Fibroblast of skin of back (primary cell): ENCODE measurements at regions not wholly inside any gene's neighbourhood (a gene's known extent, or its start where the extent isn't known, plus 50 kb on each side); places are given as distances from the start of the nearest gene placed in this dataset.
"Not testable (repeated sequence)": the region's sequence is repeated elsewhere in the genome, so short reads cannot be mapped to it uniquely, and the experiment has no call there.

Source experiments
- DNase-seq: peaks from one replicate; pipeline ENCODE4 v3.0.0-alpha.2; 2013

DNA sequence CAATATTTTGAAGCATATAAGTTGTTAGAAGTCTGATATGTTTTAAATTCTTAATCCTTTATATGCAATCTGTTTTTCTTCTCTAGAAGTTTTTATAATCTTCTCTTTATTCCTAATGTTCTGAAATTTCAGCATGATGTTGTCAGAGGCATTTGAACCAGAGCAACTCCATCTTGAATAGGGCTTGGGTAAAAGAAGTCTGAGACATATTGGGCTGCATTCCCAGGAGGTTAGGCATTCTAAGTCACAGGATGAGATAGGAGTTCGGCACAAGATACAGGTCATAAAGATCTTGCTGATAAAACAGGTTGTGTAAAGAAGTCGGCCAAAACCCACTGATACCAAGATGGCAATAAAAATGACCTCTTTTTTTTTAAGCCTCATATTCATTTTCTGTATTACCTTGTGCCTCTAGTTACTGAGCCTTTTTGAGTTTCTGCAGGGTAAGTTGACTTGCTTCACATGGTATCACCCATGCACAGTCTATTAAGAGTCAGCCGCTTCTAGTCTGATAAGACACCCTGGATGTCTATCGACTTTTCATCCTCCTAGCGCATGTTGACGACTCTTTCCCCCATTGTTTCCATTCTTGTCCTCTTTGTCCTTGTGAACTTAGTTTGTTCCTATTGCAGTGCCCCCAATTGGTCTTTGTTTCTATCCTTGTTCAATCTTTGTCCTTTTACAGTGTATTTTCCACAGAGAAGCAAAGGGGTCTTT lies 80.8 kb upstream of the RNU6-1 start:
- no peak for DNase-seq

DNA sequence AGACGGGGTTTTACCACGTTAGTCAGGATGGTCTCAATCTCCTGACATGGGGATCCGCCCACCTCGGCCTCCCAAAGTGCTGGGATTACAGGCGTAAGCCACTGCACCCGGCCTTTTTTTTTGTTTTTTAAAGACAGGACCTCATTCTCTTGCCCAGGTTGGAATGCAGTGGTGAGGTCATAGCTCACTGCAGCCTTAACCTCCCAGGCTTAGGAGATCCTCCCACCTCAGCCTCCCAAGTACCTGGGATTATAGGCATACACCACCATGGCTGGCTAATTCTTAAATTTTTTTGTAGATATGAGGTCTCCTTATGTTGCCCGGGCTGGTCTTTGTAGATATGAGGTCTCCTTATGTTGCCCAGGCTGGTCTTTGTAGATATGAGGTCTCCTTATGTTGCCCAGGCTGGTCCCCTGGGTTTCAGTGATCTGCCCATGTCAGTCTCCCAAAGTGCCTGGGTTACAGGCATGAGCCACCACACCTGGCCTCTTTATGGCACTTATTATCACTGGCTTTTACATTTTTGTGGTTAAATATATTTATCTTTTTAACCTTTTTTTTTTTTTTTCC lies 82.3 kb upstream of the RNU6-1 start:
- DNase-seq: no peak

DNA sequence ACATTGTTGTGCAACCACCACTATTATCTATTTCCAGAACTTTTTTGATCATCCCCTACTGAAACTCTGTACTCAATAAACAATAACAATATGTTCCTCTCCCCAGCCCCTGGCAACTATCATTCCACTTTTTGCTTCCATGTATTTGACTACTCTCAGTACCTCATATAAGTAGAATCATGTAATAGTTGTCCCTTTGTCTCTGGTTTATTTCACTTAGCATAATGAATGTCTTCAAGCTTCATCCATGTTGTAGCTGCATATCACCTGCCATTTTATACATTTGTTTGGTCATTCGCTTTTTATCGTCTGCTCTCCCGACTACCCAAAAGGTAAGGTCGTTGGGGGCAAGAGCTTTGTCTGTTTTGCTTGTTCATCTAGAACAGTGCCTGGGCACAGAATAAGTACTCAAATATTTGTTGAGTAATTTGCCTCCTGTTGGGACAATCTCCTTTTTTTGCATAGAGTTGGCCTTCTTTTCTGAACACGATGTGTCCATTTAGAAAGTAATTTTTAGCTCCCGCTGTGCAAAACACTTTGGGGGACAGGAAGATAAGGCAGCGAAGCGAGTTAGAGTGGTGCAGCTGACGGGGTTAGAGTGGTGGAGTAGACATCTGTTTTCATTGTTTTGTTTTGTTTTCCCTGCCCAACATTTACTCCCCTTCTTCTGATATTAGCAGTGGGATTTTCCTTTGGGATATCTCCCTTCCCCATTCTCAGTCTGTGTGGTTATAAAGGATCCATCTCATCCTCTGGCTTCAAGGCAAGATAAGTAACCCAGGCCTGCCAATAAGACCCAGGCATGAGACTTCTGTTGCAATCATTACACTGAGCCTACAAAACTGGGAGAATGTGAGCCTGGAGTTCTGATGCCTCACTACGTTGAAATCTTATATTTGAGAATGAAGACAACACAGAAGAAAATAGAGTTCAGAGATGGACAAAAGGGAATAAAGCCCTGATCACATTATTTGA lies 83.4 kb upstream of the RNU6-1 start:
- no peak for DNase-seq

DNA sequence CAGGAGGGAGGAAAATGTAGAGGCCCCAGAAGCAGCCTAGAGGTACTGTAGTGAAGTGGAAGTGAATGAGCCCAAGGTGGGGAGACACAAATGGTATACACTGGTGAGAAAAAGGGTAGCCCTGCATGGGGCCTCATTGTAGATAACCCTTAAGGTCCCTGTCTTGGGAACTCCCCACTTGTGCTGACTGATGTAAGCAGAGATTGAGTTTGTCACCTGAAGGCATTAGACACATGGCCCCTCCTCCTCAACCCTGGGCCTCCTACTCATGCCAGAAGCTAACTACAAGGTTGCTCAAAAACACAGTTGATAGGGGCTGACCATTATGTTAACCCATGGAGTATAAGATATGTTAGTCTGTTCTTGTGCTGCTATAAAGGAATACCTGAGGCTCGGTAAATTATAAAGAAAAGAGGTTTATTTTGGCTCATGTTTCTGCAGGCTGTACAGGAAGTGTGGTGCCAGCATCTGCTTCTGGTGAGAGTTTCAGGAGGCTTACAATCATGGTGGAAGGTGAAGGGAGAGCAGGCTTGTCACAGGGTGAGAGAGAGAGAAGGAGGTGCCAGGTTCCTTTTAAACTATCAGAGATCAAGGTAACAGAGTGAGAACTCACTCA lies 84.6 kb upstream of the RNU6-1 start:
- DNase-seq: no peak

DNA sequence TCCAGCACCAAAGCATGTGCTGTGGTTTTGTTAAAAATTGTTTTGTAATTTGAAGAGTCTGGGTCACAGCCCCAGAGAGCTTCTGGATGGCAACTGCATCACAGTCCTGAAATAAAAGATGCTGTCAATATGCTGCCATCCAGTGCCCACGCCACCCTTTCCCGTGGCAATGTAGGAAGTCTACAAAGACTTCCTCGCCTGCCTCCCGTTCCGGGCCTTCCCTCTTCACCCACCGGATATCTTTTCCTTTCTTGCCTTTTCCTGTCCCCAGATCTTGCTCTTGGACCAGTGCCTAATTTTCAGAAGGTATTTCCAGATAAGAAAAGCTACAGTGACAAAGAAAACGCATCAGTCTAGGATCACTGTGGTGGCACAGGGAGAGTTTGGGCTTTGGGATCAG lies 85.3 kb upstream of the RNU6-1 start:
- no peak for DNase-seq

DNA sequence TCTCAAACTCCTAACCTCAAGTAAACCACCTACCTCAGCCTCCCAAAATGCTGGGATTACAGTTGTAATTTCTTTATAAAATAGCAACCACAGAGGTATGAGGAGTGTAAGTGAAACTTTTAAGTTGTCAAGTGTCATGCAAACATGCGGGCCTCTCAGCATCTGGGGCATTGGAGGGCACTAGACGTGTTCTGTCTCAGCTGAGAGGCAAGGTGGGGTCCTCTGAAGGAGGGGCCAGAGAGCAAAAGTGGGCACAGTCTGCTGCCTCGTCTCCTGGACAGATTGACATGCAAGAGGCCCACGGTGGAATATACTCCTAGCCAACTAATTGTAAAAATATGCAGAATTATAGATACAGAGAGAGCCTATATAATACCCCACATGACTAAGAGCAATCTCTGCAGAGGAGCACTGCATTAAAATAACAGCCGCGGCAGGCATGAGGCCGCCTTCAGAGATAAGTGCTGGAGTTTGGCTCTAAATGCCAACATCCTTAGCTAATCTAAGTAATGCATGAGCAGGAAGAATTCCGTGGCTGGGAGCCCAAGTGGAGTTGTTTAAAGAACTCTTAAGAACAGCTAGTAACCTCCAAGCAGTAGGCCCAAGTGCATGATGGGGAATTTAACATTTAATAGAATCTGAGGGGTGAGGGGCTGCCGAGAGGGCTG lies 87.8 kb upstream of the RNU6-1 start:
- peak; percentile 98 for DNase-seq

DNA sequence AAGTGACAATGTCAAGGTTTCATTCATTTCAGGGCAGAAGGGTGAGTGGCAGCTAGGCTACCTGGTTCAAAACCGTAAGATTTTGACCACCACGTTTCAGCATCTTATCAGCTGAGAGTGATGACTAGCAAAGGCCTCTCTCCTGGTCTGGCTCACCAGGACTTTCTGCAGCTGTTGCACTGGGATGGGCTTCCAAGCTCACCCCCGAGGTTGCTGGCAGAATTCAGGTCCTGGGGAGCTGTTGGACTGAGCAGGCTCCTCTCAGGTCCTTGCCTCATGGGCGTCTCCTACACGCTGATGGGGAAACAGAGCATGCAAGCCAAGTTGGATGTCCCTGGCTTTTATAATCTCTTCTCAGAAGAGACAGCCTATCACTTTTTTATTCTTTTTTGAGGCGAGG lies 88.8 kb upstream of the RNU6-1 start:
- no peak for DNase-seq

DNA sequence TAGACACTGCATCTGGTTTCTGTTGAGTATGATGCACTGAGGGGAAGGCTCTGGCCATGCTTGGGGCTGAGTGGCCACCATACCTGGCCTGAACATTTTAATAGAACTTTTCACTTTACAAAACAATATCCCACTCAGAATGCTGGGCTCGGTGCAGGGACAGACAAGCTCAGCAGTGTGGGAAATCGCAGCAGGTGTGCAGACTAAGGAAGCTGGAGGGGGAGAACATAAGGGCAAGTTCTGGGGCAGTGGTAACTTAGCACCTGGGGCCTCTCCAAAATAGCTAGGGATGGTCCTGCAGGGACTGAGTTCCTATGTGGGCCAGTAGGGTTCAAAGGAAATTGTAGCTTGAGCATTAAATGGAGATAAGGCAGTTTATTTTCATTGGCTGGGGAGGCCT lies 90.9 kb upstream of the RNU6-1 start:
- no peak for DNase-seq

DNA sequence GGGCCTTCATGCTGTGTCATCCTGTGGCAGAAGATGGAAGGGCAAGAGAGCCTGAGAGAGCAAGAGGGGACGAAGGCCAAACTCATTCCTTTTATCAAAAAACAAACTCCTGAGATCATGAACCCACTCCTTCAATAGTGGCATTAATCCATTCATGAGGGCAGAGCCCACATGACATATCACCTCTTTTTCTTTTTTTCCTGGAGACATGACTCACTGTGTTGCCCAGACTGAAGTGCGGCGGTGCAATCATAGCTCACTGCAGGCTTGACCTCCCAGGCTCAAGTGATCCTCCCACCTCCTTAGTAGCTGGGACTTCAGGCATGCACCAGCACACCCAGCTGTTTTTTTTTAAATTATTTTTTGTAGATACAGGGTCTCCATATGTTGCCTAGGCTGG lies 92.0 kb upstream of the RNU6-1 start:
- peak; percentile 26 for DNase-seq

DNA sequence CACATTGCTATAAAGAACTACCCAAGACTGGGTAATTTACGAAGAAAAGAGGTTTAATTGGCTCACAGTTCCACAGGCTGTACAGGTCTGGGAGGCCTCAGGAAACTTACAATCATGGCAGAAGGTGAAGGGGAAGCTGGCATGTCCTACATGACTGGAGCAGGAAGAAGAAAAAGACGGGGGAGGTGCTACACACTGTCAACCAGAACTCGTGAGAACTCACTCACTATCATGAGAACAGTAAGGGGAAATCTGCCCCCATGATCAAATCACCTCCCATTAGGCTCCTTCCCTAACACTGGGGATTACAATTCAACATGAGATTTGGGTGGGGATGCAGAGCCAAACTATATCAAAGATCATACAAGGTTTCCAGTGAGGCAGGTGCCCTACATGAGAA lies 94.3 kb upstream of the RNU6-1 start:
- DNase-seq: not testable (repeated sequence)

DNA sequence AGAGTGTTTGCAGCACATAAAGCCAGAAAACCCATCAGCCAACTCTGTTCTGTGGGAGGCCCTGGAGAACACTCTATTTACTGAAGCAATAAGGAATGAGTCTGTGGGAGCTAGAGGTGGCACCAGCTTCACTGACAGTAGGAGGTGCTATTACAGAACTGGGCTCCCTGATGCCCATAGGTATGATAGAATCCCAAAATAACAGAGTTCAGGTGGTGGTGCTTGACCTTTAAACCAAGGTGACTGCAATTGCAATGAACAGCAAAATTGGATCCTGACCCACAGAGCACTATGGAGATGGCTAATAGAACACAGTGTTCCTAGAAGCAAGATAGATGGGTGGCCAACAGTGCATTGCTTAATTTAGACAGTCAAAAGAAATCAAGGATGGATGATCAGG lies 95.4 kb upstream of the RNU6-1 start:
- DNase-seq: no peak

DNA sequence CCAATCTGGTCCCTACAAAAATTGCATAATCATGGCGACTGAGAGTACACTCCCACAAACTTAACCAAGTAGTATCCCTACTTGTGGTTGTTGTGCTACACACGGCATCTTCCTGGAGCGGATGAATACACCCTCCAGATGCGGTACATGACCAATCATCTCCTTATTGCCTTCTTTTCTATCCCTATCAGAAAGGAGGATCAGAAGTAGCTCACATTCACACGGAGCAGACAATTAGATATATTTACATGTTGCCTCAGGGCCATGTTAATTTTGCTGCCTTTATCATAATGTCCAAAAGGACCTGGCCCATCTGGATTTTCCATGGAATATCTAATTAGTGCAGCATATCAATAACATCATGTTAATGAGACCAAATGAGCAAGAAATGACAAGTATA lies 96.4 kb upstream of the RNU6-1 start:
- no peak for DNase-seq

DNA sequence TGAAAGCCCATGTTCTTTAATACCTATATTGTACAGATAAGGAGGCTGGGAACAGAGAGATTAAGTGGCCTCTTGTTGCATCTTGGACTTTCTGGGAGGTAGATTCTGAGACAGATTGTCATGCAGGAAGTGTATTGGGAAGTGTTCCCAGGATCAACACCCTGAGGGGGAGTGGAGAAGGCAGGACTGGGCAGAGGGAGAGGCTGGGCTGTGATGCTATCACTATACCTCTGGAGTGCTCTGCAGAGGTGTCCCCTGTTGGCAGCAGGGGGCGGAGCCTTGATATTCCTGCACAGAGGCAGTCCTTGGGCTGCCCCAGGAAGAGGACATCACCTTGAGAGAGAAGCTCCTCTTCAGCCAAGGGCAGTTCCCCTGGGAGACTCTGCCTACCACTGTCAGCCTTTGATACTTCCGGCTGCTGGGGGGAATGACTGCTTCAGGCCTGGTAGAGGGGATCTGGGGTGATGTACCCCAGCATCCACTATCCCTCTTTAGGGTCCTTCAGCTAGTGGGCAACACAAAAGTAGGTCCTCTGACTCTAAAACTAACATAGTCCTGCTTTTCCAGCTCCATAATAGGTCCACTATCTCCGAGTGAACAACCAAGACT lies 97.4 kb upstream of the RNU6-1 start:
- peak; percentile 27 for DNase-seq

DNA sequence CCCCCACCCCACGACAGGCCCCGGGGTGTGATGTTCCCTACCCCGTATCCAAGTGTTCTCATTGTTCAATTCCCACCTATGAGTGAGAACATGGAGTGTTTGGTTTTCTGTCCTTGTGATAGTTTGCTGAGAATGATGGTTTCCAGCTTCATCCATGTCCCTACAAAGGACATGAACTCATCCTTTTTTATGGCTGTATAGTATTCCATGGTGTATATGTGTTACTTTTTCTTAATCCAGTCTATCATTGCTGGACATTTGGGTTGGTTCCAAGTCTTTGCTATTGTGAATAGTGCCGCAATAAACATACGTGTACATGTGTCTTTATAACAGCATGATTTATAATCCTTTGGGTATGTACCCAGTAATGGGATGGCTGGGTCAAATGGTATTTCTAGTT lies 99.3 kb upstream of the RNU6-1 start:
- not testable (repeated sequence) for DNase-seq

DNA sequence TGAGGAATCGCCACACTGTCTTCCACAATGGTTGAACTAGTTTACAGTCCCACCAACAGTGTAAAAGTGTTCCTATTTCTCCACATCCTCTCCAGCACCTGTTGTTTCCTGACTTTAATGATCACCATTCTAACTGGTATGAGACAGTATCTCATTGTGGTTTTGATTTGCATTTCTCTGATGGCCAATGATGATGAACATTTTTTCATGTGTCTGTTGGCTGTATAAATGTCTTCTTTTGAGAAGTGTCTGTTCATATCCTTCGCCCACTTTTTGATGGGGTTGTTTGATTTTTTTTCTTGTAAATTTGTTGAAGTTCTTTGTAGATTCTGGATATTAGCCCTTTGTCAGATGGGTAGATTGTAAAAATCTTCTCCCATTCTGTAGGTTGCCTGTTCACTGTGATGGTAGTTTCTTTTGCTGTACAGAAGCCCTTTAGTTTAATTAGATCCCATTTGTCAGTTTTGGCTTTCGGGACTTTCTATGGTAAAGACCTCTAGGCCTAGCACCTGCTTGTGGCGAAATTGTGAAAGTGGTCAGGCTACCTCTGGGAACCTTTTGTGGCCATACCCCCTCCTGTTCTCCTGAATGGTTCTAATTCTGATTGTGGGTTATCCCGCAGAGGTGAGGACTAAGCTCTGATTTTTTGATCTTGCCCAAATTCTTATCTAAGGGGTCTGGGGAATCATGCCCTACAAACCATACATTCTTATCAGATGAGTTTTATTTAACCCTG lies 99.9 kb upstream of the RNU6-1 start:
- DNase-seq: not testable (repeated sequence)

DNA sequence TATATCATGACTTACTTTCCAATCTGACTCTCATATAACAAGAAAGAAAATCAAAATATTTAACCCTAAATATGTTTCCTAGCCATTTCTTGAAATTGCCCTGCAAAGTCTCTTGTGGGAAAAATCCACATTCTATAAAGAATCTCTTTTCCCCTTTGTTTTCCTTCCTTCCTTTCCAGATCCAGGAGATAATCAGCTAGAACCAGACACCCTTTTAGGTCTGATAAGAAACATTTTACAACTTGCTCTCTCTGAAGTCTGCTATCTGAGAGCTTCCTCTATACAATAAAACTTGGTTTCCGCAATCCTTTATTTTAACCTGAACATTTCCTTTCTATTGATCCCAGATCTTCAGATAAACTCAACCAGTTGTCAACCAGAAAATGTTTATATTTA lies 100.5 kb upstream of the RNU6-1 start:
- no peak for DNase-seq

DNA sequence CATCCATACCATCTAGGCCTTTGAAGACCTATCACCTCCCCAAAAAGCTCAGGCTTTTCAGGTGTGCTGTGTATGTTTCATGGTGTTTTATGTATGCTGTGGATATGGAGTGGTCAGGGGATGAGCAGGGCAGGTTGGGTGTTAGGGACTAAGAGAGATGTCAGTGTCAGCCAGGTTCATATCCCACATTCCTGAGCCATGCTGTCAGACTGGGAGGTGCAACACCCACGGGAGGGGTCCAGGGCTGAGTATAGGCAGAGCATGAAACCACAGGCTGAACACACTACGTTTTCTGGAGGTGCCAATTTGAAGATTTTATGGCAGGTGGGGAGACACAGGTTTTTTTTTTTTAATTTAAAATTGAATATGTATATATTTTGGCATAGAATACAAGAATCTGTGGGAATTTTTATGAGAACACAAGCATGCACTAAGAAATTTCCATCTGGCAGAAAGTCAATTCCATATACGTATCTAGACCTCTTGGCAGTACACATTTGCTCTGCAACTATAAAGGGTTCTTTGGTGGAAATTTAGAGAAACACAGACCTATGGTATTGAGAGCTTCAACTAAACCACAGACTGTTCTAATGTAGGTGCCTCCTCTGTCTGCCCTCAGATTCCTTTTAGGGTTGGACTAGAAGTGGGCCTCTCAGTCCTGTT lies 101.9 kb upstream of the RNU6-1 start:
- DNase-seq: peak; percentile 50

DNA sequence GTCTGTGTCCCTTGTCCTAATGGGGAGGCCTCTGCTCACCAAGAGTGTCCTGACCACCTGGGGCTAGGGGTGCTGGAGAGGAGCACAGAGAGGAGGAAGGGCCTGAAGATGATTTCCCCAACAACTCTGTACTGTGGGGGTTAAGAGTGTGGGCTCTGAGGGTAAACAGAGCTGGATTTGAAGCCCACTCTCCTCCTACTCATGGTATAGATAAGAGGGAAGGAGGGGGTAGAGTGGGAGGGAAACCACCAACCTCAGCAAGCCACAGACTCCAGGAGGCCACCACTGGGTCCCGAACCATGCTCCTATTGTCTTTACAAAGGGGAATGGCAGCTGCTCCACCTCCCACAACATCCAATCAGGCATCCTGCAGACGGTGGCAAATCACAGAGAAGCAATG lies 103.6 kb upstream of the RNU6-1 start:
- no peak for DNase-seq

DNA sequence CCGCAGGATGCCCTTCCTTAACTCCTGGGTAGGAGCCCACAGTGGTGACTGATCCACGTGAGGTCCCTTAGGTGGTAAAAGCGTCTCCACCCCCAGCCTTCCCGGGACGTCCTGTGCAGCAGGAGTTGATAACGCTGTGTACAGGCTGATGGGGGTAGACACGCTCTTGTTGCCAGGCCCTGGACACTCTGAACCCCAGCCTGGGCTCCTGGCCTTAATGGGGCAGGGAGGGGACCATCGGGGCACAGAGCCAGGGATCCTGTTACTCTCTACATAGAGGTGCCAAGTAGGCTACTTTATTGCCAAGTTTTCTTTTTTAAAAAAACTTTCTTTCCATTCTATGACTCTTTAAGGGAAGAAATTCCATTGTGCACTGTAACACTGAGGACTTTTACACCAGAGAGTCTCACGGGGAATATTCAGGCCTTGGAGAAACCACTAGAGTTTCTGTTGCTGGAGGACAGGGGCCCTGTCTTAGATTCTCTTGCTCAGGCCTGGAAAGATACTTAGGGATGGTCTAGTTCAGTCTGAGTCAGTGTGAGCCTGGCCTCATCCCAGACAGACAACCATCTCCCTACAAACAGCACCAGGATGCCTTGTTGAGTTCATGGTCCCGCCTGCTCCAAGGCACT lies 104.3 kb upstream of the RNU6-1 start:
- DNase-seq: peak; percentile 46

DNA sequence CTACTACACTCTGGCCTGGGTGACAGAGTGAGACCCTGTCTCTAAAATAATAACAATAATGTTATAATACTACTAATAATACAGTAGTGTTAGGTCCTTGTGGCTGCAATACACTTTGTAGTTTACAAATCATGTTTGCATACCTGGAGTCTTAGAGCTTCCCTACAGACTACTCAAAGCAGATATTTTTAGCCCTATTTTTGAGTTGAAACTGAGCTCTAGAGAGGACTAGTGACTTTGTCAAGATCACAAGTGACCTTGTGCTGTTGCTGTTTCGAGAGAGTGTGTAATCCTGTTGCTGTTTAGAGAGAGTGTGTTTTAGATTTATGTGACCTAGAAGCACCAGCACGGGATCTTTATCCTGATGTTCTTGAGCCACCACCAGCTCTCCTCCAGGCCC lies 105.3 kb upstream of the RNU6-1 start:
- no peak for DNase-seq
